Muscle of arm (tissue), 1 donor: ENCODE measurements at regions not wholly inside any gene's neighbourhood (a gene's known extent, or its start where the extent isn't known, plus 50 kb on each side); places are given as distances from the start of the nearest gene placed in this dataset.

ENCODE experiments used
- DNase-seq: peaks from one replicate; pipeline ENCODE4 v3.0.0-alpha.2; 2013

GRCh38 chr15:100703032-100703578 is 100.7 kb downstream of the ASB7 start:
- no peak for DNase-seq

GRCh38 chr15:100703671-100704070 is 101.3 kb downstream of the ASB7 start:
- no peak for DNase-seq

- DNase-seq: no peak
Measured at GRCh38 chr15:100704281-100705055, 102.1 kb downstream of the ASB7 start.

- DNase-seq: no peak
Measured at GRCh38 chr15:100705065-100705464, 102.7 kb downstream of the ASB7 start.

GRCh38 chr15:100705841-100706240 is 103.5 kb downstream of the ASB7 start:
- no peak for DNase-seq

- no peak for DNase-seq
Measured at GRCh38 chr15:100707229-100707628, 104.8 kb downstream of the ASB7 start.

GRCh38 chr15:100708916-100709315 is 106.5 kb downstream of the ASB7 start:
- no peak for DNase-seq

- no peak for DNase-seq
Measured at GRCh38 chr15:100710222-100710621, 107.8 kb downstream of the ASB7 start.

- DNase-seq: no peak
Measured at GRCh38 chr15:100710744-100711515, 108.5 kb downstream of the ASB7 start.

GRCh38 chr15:100711516-100712021 is 109.2 kb downstream of the ASB7 start:
- no peak for DNase-seq

GRCh38 chr15:100712226-100712625 is 109.8 kb downstream of the ASB7 start:
- peak; percentile 78 for DNase-seq

GRCh38 chr15:100713163-100713867 is 110.9 kb downstream of the ASB7 start:
- DNase-seq: no peak

GRCh38 chr15:100714034-100714748 is 111.8 kb downstream of the ASB7 start:
- DNase-seq: no peak

GRCh38 chr15:100714749-100715342 is 112.5 kb downstream of the ASB7 start:
- no peak for DNase-seq

- DNase-seq: no peak
Measured at GRCh38 chr15:100715571-100716455, 113.4 kb downstream of the ASB7 start.

- no peak for DNase-seq
Measured at GRCh38 chr15:100716456-100717085, 114.2 kb downstream of the ASB7 start.

- DNase-seq: no peak
Measured at GRCh38 chr15:100717596-100717995, 115.2 kb downstream of the ASB7 start.

- no peak for DNase-seq
Measured at GRCh38 chr15:100718075-100718980, 115.9 kb downstream of the ASB7 start.
